Psoas muscle (tissue), 7 donors: ENCODE measurements at regions not wholly inside any gene's neighbourhood (a gene's known extent, or its start where the extent isn't known, plus 50 kb on each side); places are given as distances from the start of the nearest gene placed in this dataset.

Source experiments
- ATAC-seq, 4 donors: fragments of 200-7000 bp; cut with Tn5 transposase; one replicate each; pipeline ENCODE4 v1.9.1; 2020; ENCODE audit warnings: moderate library complexity in 3 of 4, mild to moderate bottlenecking in 2 of 4
- DNase-seq, 2 donors: peaks; one replicate each; pipeline ENCODE4 v3.0.0-alpha.2; 2020
- H3K27ac ChIP-seq: fragments of 200-600 bp; one replicate; pipeline ENCODE4 v1.8.0; 2022
- H3K27me3 ChIP-seq, 3 donors: fragments of 200-600 bp in 1 of 3; one replicate each; pipeline versions ENCODE4 v1.6.1 to v1.8.0; 2013 to 2022; ENCODE audit warnings: low read length in 2 of 3, mild to moderate bottlenecking in 2 of 3, moderate library complexity in 1 of 3; ENCODE audit not compliant: insufficient read depth in 3 of 3
- H3K36me3 ChIP-seq, 2 donors: fragments of 200-600 bp in 1 of 2; one replicate each; pipeline versions ENCODE4 v1.6.1 to v1.8.0; 2013 to 2022; ENCODE audit warnings: low read depth in 1 of 2, mild to moderate bottlenecking in 1 of 2, moderate library complexity in 1 of 2; ENCODE audit not compliant: insufficient read depth in 1 of 2
- H3K4me1 ChIP-seq: fragments of 200-600 bp; one replicate; pipeline ENCODE4 v1.8.0; 2022
- H3K4me3 ChIP-seq: fragments of 200-600 bp; one replicate; pipeline ENCODE4 v1.8.0; 2022; ENCODE audit warnings: mild to moderate bottlenecking
- H3K9me3 ChIP-seq: fragments of 200-600 bp; one replicate; pipeline ENCODE4 v1.8.0; 2022
- CTCF ChIP-seq: fragments of 200-600 bp; IDR thresholded peaks from one replicate; pipeline ENCODE4 v1.8.0; 2022; ENCODE audit warnings: antibody characterized with exemption
- WGBS, 3 donors: extraction: QIAGEN DNeasy Blood & Tissue Kit; methylation state at CpG; one replicate each; pipeline versions ENCODE4 v1.1.6 to v1.1.7; 2013; 5-methylcytosine and 5-hydroxymethylcytosine counted together
- intact Hi-C, 2 donors: fragments of 100-400 bp; cut with DNase I; formaldehyde crosslinking; loops; one replicate each; pipeline versions ENCODE4 v1.11.0 to v1.14.2; 2022
- donor health status: healthy with polysubstance abuse.
- donor health status: DM: no; HTN: no; CAD: no; lungs with moderate emphysema.
- donor health status: Bipolar disorder and iron deficiency.
- donor health status: healthy.
- donor health status: DM: yes; HTN: yes; CAD: no.
- donor health status: DM: no; HTN: no; CAD: no.
- donor health status: DM: yes; HTN: yes; CAD: no.

- Histone ChIP-seq H3K27ac (no peak overlapping the region), H3K27me3 (peaks cover 0 to 10% (median 0%) of the 10 kb centered on the region in 3 donors), H3K4me3 (no peak overlapping the region), H3K9me3 (no peaks in the 10 kb centered on the region), H3K4me1 (no peaks in the 10 kb centered on the region), H3K36me3 (no peaks in the 10 kb centered on the region)
- no peak for TF ChIP-seq CTCF
- DNase-seq: no peak
- intact Hi-C loops: no loop called here
- WGBS, 3 donors: 78 to 92% (median 80%) methylated on average over 9 of the region's 9 CpGs
- ATAC-seq: no peak
Observed at GRCh38 chr15:69661871-69662644, 209.4 kb downstream of the RPLP1 start.

- H3K27me3 ChIP-seq: peaks cover 0 to 5% (median 0%) of the 10 kb centered on the region in 3 donors
- no peaks in the 10 kb centered on the region for H3K36me3 ChIP-seq
- ATAC-seq (no peak), DNase-seq (no peak)
- WGBS, 3 donors: 82 to 89% (median 87%) methylated on average over 4 of the region's 4 CpGs
- no peak overlapping the region for H3K4me3 ChIP-seq
- H3K4me1 ChIP-seq: no peaks in the 10 kb centered on the region
- no peak overlapping the region for H3K27ac ChIP-seq
- TF ChIP-seq CTCF: no peak
- intact Hi-C loops: no loop called here
- no peaks in the 10 kb centered on the region for H3K9me3 ChIP-seq
Observed at GRCh38 chr15:69662645-69663000, 210.0 kb downstream of the RPLP1 start.

GRCh38 chr15:69663441-69663840 is 210.8 kb downstream of the RPLP1 start:
- ATAC-seq: no peak
- peaks cover 0 to 5% (median 0%) of the 10 kb centered on the region in 3 donors for H3K27me3 ChIP-seq
- no peaks in the 10 kb centered on the region for H3K9me3 ChIP-seq
- intact Hi-C loops: no loop called here
- no peaks in the 10 kb centered on the region for H3K36me3 ChIP-seq
- TF ChIP-seq CTCF: no peak
- DNase-seq: no peak
- H3K4me1 ChIP-seq: no peaks in the 10 kb centered on the region
- H3K27ac ChIP-seq: no peak overlapping the region
- no peak overlapping the region for H3K4me3 ChIP-seq

GRCh38 chr15:69663982-69664381 is 211.4 kb downstream of the RPLP1 start:
- Histone ChIP-seq H3K4me3 (no peak overlapping the region), H3K27me3 (peaks cover 0 to 5% (median 0%) of the 10 kb centered on the region in 3 donors), H3K9me3 (no peaks in the 10 kb centered on the region), H3K4me1 (no peaks in the 10 kb centered on the region), H3K27ac (no peak overlapping the region), H3K36me3 (no peaks in the 10 kb centered on the region)
- WGBS, 3 donors: 80 to 90% (median 89%) methylated on average over 3 of the region's 3 CpGs
- DNase-seq (no peak), ATAC-seq (no peak)
- no peak for TF ChIP-seq CTCF
- intact Hi-C loops: no loop called here
